ENCODE measurements at regions not wholly inside any gene's neighbourhood (a gene's known extent, or its start where the extent isn't known, plus 50 kb on each side); places are given as distances from the start of the nearest gene placed in this dataset.

- TF ChIP-seq CTCF (IDR thresholded peaks at IDR 0.05) (no peak), EP300 (IDR thresholded peaks at IDR 0.05; ENCODE audit: low read depth) (no peak), POLR2A (IDR thresholded peaks at IDR 0.05) (no peak)
Measured at GRCh38 chr14:22448905-22449599, 140.0 kb downstream of the DAD1 start.
